ENCODE measurements at regions not wholly inside any gene's neighbourhood (a gene's known extent, or its start where the extent isn't known, plus 50 kb on each side); places are given as distances from the start of the nearest gene placed in this dataset.

GRCh38 chr11:69977951-69978350, 100.2 kb upstream of the ANO1 start:
- no peak for DNase-seq

- DNase-seq, result no peak
Observed at GRCh38 chr11:69978841-69979614, 99.1 kb upstream of the ANO1 start.

- DNase-seq, result no peak
Observed at GRCh38 chr11:69979632-69980031, 98.5 kb upstream of the ANO1 start.

GRCh38 chr11:69981119-69981784, 96.9 kb upstream of the ANO1 start:
- DNase-seq, result no peak

GRCh38 chr11:69982690-69983570, 95.2 kb upstream of the ANO1 start:
- no peak for DNase-seq

GRCh38 chr11:69983571-69983877, 94.6 kb upstream of the ANO1 start:
- DNase-seq, result no peak

GRCh38 chr11:69983897-69984438, 94.1 kb upstream of the ANO1 start:
- DNase-seq, result no peak

GRCh38 chr11:69984457-69985261, 93.5 kb upstream of the ANO1 start:
- DNase-seq, result no peak

- DNase-seq, result no peak
Observed at GRCh38 chr11:69985331-69985640, 92.8 kb upstream of the ANO1 start.

GRCh38 chr11:69985641-69986439, 92.3 kb upstream of the ANO1 start:
- DNase-seq, result no peak

GRCh38 chr11:69986440-69986787, 91.7 kb upstream of the ANO1 start:
- no peak for DNase-seq

GRCh38 chr11:69986830-69987229, 91.3 kb upstream of the ANO1 start:
- DNase-seq, result no peak

GRCh38 chr11:69992026-69992425, 86.1 kb upstream of the ANO1 start:
- no peak for DNase-seq

GRCh38 chr11:69992943-69993694, 85.0 kb upstream of the ANO1 start:
- no peak for DNase-seq

GRCh38 chr11:69994810-69995209, 83.3 kb upstream of the ANO1 start:
- DNase-seq, result no peak

GRCh38 chr11:69995697-69996096, 82.4 kb upstream of the ANO1 start:
- DNase-seq, result no peak

- DNase-seq, result no peak
Observed at GRCh38 chr11:69996451-69996850, 81.7 kb upstream of the ANO1 start.

GRCh38 chr11:69997352-69997751, 80.8 kb upstream of the ANO1 start:
- DNase-seq, result no peak

- no peak for DNase-seq
Observed at GRCh38 chr11:69999721-70000120, 78.4 kb upstream of the ANO1 start.

- DNase-seq, result no peak
Observed at GRCh38 chr11:70000228-70000627, 77.9 kb upstream of the ANO1 start.

GRCh38 chr11:70001246-70001645, 76.9 kb upstream of the ANO1 start:
- DNase-seq, result no peak
